ENCODE measurements at regions not wholly inside any gene's neighbourhood (a gene's known extent, or its start where the extent isn't known, plus 50 kb on each side); places are given as distances from the start of the nearest gene placed in this dataset.

DNA sequence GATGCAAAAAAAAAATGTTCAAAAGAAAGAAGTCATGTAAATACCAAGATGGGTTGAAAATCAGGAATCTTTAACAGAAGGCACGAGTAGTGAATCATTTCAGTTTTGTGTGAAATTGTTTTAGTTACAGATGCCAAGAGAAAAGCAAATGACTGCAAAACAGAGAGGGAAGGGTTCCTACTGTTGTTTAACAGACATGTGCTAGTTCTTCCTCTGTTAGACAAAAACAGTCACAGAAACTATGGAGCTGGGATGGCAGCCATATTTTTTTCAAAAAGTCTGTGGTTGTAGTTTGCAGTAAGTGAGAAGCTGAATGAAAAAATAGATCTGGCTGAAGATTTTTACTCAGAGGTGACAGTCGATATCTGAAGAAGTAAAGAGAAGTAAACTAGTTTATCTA is 511.9 kb downstream of the ZIC1 start:
- no peaks in the 10 kb centered on the region for H3K36me3 ChIP-seq
- TF ChIP-seq, protein P1, sequence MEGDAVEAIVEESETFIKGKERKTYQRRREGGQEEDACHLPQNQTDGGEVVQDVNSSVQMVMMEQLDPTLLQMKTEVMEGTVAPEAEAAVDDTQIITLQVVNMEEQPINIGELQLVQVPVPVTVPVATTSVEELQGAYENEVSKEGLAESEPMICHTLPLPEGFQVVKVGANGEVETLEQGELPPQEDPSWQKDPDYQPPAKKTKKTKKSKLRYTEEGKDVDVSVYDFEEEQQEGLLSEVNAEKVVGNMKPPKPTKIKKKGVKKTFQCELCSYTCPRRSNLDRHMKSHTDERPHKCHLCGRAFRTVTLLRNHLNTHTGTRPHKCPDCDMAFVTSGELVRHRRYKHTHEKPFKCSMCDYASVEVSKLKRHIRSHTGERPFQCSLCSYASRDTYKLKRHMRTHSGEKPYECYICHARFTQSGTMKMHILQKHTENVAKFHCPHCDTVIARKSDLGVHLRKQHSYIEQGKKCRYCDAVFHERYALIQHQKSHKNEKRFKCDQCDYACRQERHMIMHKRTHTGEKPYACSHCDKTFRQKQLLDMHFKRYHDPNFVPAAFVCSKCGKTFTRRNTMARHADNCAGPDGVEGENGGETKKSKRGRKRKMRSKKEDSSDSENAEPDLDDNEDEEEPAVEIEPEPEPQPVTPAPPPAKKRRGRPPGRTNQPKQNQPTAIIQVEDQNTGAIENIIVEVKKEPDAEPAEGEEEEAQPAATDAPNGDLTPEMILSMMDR (IDR thresholded peaks at IDR 0.05) = no peak
- intact Hi-C loops (cut with DNase I) = no loop called here

DNA sequence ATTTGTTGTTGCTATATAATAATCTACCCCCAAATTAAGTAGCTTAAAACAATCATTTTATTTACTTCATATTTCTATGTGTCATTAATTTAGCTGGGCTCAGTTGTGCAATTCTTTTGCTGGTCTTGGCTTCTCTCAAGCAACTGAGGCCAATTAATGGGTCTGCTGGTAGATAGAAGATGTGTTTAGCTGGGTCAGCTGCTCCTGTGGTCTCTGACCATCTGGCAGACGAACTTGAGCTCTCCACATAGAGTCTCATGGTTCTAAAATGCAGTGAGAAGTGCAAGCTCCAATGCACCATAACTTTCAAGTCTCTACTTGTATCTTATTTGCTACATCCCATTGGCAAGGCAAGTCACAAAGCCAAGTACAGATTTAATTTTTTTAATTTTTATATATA is 515.6 kb downstream of the ZIC1 start:
- no peak overlapping the region for H3K27ac ChIP-seq
- TF ChIP-seq, protein P1 (IDR thresholded peaks at IDR 0.05) = no peak
- no peaks in the 10 kb centered on the region for H3K4me1 ChIP-seq
- no peaks in the 10 kb centered on the region for H3K27me3 ChIP-seq
- no peak overlapping the region for H3K4me3 ChIP-seq
- no peaks in the 10 kb centered on the region for H3K9me3 ChIP-seq
- no peaks in the 10 kb centered on the region for H3K36me3 ChIP-seq
- DNase-seq (ENCODE audit: low spot score in 2 of 2) = no peak
- intact Hi-C loops (cut with DNase I) = no loop called here

More for the DNA sequence above, 511.9 kb downstream of the ZIC1 start:
- H3K27me3 ChIP-seq = no peaks in the 10 kb centered on the region
- no peak overlapping the region for H3K27ac ChIP-seq
- H3K9me3 ChIP-seq = no peaks in the 10 kb centered on the region
- H3K4me1 ChIP-seq = no peaks in the 10 kb centered on the region
- no peak for DNase-seq (ENCODE audit: low spot score in 2 of 2)
- no peak overlapping the region for H3K4me3 ChIP-seq

DNA sequence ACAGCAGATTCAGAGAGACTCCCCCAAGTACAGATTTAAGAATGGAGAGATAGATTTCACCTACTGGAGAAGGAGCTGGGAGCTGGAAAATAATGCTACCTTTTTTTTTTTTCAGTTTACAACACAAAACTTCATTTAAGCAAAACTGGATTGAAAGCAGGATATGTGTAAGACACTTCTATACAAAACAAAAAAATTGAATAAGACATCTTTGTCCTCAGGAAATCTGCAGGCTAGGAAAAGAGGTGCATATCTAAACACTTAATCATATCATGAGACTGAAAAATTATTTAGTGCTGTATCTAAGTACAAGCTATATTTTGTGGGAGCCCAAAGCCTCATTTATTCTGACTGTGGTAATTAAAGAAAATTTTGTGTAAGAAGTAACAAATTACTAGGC is 516.1 kb downstream of the ZIC1 start:
- intact Hi-C loops (cut with DNase I) = no loop called here
- DNase-seq (ENCODE audit: low spot score in 2 of 2) = no peak
- Histone ChIP-seq H3K36me3 (no peaks in the 10 kb centered on the region), H3K27me3 (no peaks in the 10 kb centered on the region), H3K4me3 (no peak overlapping the region), H3K27ac (no peak overlapping the region), H3K9me3 (no peaks in the 10 kb centered on the region), H3K4me1 (no peaks in the 10 kb centered on the region)
- TF ChIP-seq, protein P1 (IDR thresholded peaks at IDR 0.05) = no peak

DNA sequence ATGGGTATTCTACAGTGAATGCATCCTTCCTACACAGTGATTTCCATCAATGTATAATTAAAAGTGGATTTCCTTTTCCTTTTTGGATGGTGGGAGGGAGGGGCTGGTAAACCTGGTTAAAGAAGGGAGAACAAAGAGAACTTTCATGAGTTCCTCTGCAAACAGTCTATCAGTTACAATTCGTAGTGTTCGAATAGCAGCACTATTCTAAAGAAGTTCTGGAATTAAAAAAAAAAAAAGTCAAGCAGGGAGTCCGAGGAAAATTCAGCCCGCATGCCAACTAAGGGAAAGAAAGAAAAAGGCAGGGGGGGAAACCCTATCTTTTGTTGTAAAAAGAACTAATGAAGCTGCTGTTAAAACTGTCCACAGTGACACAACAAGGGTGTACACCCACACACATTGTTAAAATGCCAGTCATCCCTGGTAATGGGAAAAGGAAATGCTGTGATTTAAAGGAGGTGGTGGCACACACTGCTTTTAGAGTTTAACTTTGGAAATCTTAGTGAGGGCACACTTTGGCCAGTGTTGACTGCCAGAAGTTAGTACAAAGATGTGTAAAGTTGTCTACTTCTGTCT is 521.2 kb downstream of the ZIC1 start:
- no peak overlapping the region for H3K27ac ChIP-seq
- DNase-seq (ENCODE audit: low spot score in 2 of 2) = no peak
- no peaks in the 10 kb centered on the region for H3K4me1 ChIP-seq
- H3K27me3 ChIP-seq = no peaks in the 10 kb centered on the region
- no peak overlapping the region for H3K4me3 ChIP-seq
- TF ChIP-seq, protein P1 (IDR thresholded peaks at IDR 0.05) = no peak
- intact Hi-C loops (cut with DNase I) = no loop called here
- no peaks in the 10 kb centered on the region for H3K36me3 ChIP-seq
- H3K9me3 ChIP-seq = no peaks in the 10 kb centered on the region

DNA sequence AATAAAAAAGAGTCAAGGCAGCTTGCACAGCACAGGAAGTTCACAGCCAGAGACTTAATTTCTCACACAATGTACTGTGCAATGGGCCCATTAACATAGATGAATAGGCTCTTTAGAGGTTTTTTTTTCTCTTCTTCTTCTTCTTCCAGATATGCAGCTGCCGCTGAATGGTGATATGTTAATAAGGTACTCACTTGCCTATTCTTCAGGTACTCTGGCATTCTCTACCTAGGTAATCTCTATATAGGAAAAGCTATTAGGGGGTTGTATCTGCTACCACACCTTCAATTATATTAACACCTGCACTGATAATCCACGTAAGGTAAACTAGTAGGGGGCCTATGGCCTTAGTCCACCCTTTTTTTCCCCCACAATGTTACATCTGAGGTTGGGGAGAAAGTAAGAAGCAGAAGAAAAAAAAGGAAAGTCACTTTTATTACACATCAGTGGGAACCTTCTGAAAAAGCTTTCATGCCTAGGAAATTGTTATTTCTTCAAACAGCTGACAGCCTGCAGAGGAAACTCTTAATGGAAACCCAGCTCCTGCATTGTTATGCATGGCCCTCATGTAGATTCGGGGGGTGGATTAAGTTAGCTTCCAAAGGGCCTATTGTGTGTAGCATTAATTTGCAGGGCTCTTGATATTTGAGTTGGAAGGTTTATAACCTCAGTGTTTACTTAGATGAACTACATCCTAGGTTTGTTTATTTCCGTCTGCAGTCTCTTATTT is 525.5 kb downstream of the ZIC1 start:
- H3K27me3 ChIP-seq = no peaks in the 10 kb centered on the region
- TF ChIP-seq, protein P1 (IDR thresholded peaks at IDR 0.05) = no peak
- DNase-seq (ENCODE audit: low spot score in 2 of 2) = no peak

More for the DNA sequence above, 525.5 kb downstream of the ZIC1 start:
- no peak overlapping the region for H3K4me3 ChIP-seq
- H3K9me3 ChIP-seq = no peaks in the 10 kb centered on the region
- no peak overlapping the region for H3K27ac ChIP-seq
- intact Hi-C loops (cut with DNase I) = no loop called here
- H3K36me3 ChIP-seq = no peaks in the 10 kb centered on the region
- no peaks in the 10 kb centered on the region for H3K4me1 ChIP-seq

Data from ascending aorta (tissue), 2 donors.